ENCODE measurements at regions not wholly inside any gene's neighbourhood (a gene's known extent, or its start where the extent isn't known, plus 50 kb on each side); places are given as distances from the start of the nearest gene placed in this dataset.

- 0 out of 2 replicates have a peak, but pooled peaks cover 5% of the 10 kb centered on the region for H3K79me2 ChIP-seq (ENCODE audit: insufficient read depth, low read length)
- TF ChIP-seq CTCF (IDR thresholded peaks at IDR 0.05; ENCODE audit: low read length) (no peak), EZH2 (IDR thresholded peaks at IDR 0.05; ENCODE audit: borderline replicate concordance, low read length) (no peak)
These were observed 109.9 kb downstream of the KLF12 start for GRCh38 chr13:74024314-74024713.

GRCh38 chr13:74023484-74023883 lies 110.7 kb downstream of the KLF12 start:
- no peaks in the 10 kb centered on the region for H3K9me2 ChIP-seq (ENCODE audit: low read depth, low read length)
- no peaks in the 10 kb centered on the region for H4K20me1 ChIP-seq (ENCODE audit: insufficient read depth, low read length)
- no peak overlapping the region for H3K4me3 ChIP-seq (ENCODE audit: low read depth, low read length, poor library complexity, severe bottlenecking)
- H3K27me3 ChIP-seq (ENCODE audit: insufficient read depth, low read length): no peaks in the 10 kb centered on the region
- no peak overlapping the region for H2AFZ ChIP-seq (ENCODE audit: low read length)
- H3K79me2 ChIP-seq (ENCODE audit: insufficient read depth, low read length): 0 out of 2 replicates have a peak, but pooled peaks cover 5% of the 10 kb centered on the region
- H3K36me3 ChIP-seq (ENCODE audit: insufficient read depth, low read length): peaks cover 39% of the 10 kb centered on the region
- peaks cover 13% of the 10 kb centered on the region; the same call in 1 of the 2 replicates for H3K9me3 ChIP-seq (ENCODE audit: low read length)
- H3K27ac ChIP-seq (ENCODE audit: low read depth, low read length, poor library complexity, severe bottlenecking): no peak overlapping the region
- H3K4me1 ChIP-seq (ENCODE audit: insufficient read depth, low read length, severe bottlenecking): peaks cover 34% of the 10 kb centered on the region
- no peak overlapping the region for H3K9ac ChIP-seq (ENCODE audit: low read length)
- no peak overlapping the region for H3K4me2 ChIP-seq (ENCODE audit: low read length)
- no peaks in the 10 kb centered on the region for H3F3A ChIP-seq (ENCODE audit: insufficient read depth, low read length)
- TF ChIP-seq CTCF (IDR thresholded peaks at IDR 0.05; ENCODE audit: low read length): no peak
- no peak for TF ChIP-seq EZH2 (IDR thresholded peaks at IDR 0.05; ENCODE audit: borderline replicate concordance, low read length)

More at GRCh38 chr13:74024314-74024713, 109.9 kb downstream of the KLF12 start:
- Histone ChIP-seq H2AFZ (ENCODE audit: low read length) (no peak overlapping the region), H3K4me2 (ENCODE audit: low read length) (no peak overlapping the region), H3K9ac (ENCODE audit: low read length) (no peak overlapping the region), H3K27me3 (ENCODE audit: insufficient read depth, low read length) (no peaks in the 10 kb centered on the region), H3K9me2 (ENCODE audit: low read depth, low read length) (no peaks in the 10 kb centered on the region), H3K4me3 (ENCODE audit: low read depth, low read length, poor library complexity, severe bottlenecking) (no peak overlapping the region), H3K27ac (ENCODE audit: low read depth, low read length, poor library complexity, severe bottlenecking) (no peak overlapping the region), H3K9me3 (ENCODE audit: low read length) (peaks cover 13% of the 10 kb centered on the region; the same call in 1 of the 2 replicates), H3F3A (ENCODE audit: insufficient read depth, low read length) (no peaks in the 10 kb centered on the region), H3K4me1 (ENCODE audit: insufficient read depth, low read length, severe bottlenecking) (peaks cover 34% of the 10 kb centered on the region), H4K20me1 (ENCODE audit: insufficient read depth, low read length) (no peaks in the 10 kb centered on the region), H3K36me3 (ENCODE audit: insufficient read depth, low read length) (peaks cover 39% of the 10 kb centered on the region)

GRCh38 chr13:74021505-74021904 lies 112.7 kb downstream of the KLF12 start:
- Histone ChIP-seq H3K4me3 (ENCODE audit: low read depth, low read length, poor library complexity, severe bottlenecking) (no peak overlapping the region), H3F3A (ENCODE audit: insufficient read depth, low read length) (no peaks in the 10 kb centered on the region), H3K27ac (ENCODE audit: low read depth, low read length, poor library complexity, severe bottlenecking) (no peak overlapping the region), H3K9ac (ENCODE audit: low read length) (no peak overlapping the region), H2AFZ (ENCODE audit: low read length) (no peak overlapping the region), H3K9me3 (ENCODE audit: low read length) (peaks cover 13% of the 10 kb centered on the region; the same call in 1 of the 2 replicates), H3K4me1 (ENCODE audit: insufficient read depth, low read length, severe bottlenecking) (peaks cover 24% of the 10 kb centered on the region), H3K27me3 (ENCODE audit: insufficient read depth, low read length) (no peaks in the 10 kb centered on the region), H4K20me1 (ENCODE audit: insufficient read depth, low read length) (no peaks in the 10 kb centered on the region), H3K79me2 (ENCODE audit: insufficient read depth, low read length) (no peaks in the 10 kb centered on the region), H3K36me3 (ENCODE audit: insufficient read depth, low read length) (peaks cover 39% of the 10 kb centered on the region), H3K4me2 (ENCODE audit: low read length) (no peak overlapping the region), H3K9me2 (ENCODE audit: low read depth, low read length) (no peaks in the 10 kb centered on the region)
- TF ChIP-seq CTCF (IDR thresholded peaks at IDR 0.05; ENCODE audit: low read length) (no peak), EZH2 (IDR thresholded peaks at IDR 0.05; ENCODE audit: borderline replicate concordance, low read length) (no peak)
